GM12891 (cell line): ENCODE measurements at regions not wholly inside any gene's neighbourhood (a gene's known extent, or its start where the extent isn't known, plus 50 kb on each side); places are given as distances from the start of the nearest gene placed in this dataset.

Experiments used
- DNase-seq: peaks from one replicate; pipeline ENCODE4 v3.0.0; 2011; ENCODE audit warnings: low spot score; ENCODE audit not compliant: insufficient read length
- FAIRE-seq: peaks from 2 replicates; lab custom pipeline; 2011; peaks lifted over from hg19 to GRCh38; lab: Jason Lieb, UNC
- PAX5 ChIP-seq: IDR thresholded peaks from 2 replicates; pipeline ENCODE4 v1.6.1; 2011; ENCODE audit warnings: low read length, moderate library complexity, mild to moderate bottlenecking; ENCODE audit not compliant: insufficient read depth, severe bottlenecking
- POLR2A ChIP-seq: IDR thresholded peaks from 2 replicates; pipeline ENCODE4 v1.6.1; 2011; ENCODE audit warnings: low read depth, low read length, control low read depth
- POLR2AphosphoS5 ChIP-seq: IDR thresholded peaks from 2 replicates; pipeline ENCODE4 v1.6.1; 2011; ENCODE audit warnings: low read depth, low read length, control low read depth
- POU2F2 ChIP-seq: IDR thresholded peaks from 2 replicates; pipeline ENCODE4 v1.6.1; 2011; ENCODE audit warnings: low read depth, mild to moderate bottlenecking, control low read depth, low read length, moderate library complexity
- SPI1 ChIP-seq: IDR thresholded peaks from 2 replicates; pipeline ENCODE4 v1.6.1; 2011; ENCODE audit warnings: low read depth, low read length, control low read depth
- TAF1 ChIP-seq: IDR thresholded peaks from 2 replicates; pipeline ENCODE4 v1.6.1; 2011; ENCODE audit warnings: low read depth, low read length, control low read depth

DNA sequence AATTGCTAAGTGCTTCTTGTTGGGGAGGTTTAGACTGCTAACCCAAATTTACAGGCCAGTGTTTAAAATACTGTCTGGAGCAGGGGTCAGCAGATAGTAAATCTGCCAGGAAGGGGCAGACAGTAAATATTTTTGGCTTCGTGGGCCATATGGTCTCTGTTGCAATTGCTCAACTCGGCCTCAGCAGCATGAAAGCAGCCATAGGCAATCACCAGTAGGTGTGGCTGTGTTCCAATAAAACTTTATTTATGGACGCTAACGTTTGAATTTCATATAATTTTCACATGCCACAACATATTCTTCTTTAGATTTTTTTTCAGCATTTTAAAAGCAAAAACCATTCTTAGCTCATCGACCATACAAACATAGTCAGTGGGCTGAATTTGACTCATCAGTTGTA lies 172.7 kb downstream of the BRINP2 start:
- FAIRE-seq (no peak), DNase-seq (no peak)
- no peak for TF ChIP-seq POLR2AphosphoS5
- TF ChIP-seq TAF1, result no peak
- no peak for TF ChIP-seq POU2F2
- TF ChIP-seq PAX5, result no peak
- no peak for TF ChIP-seq SPI1

- FAIRE-seq (no peak), DNase-seq (no peak)
- no peak for TF ChIP-seq TAF1
- TF ChIP-seq POU2F2, result no peak
- TF ChIP-seq POLR2AphosphoS5, result no peak
- TF ChIP-seq POLR2A, result no peak
- no peak for TF ChIP-seq SPI1
- no peak for TF ChIP-seq PAX5
These were observed 171.0 kb downstream of the BRINP2 start for GRCh38 chr1:177341773-177342172.

- FAIRE-seq (no peak), DNase-seq (no peak)
- TF ChIP-seq TAF1 (no peak), PAX5 (no peak), POLR2AphosphoS5 (no peak), POU2F2 (no peak), POLR2A (no peak), SPI1 (no peak)
These were observed 169.9 kb downstream of the BRINP2 start for GRCh38 chr1:177340601-177341067.

GRCh38 chr1:177338376-177338775 lies 167.6 kb downstream of the BRINP2 start:
- TF ChIP-seq POLR2A, result no peak
- no peak for TF ChIP-seq POU2F2
- TF ChIP-seq SPI1, result no peak
- no peak for TF ChIP-seq POLR2AphosphoS5
- DNase-seq (no peak), FAIRE-seq (no peak)

GRCh38 chr1:177334903-177335302 lies 164.1 kb downstream of the BRINP2 start:
- no peak for DNase-seq
- no peak for FAIRE-seq
- TF ChIP-seq PAX5 (no peak), TAF1 (no peak), POU2F2 (no peak)

DNA sequence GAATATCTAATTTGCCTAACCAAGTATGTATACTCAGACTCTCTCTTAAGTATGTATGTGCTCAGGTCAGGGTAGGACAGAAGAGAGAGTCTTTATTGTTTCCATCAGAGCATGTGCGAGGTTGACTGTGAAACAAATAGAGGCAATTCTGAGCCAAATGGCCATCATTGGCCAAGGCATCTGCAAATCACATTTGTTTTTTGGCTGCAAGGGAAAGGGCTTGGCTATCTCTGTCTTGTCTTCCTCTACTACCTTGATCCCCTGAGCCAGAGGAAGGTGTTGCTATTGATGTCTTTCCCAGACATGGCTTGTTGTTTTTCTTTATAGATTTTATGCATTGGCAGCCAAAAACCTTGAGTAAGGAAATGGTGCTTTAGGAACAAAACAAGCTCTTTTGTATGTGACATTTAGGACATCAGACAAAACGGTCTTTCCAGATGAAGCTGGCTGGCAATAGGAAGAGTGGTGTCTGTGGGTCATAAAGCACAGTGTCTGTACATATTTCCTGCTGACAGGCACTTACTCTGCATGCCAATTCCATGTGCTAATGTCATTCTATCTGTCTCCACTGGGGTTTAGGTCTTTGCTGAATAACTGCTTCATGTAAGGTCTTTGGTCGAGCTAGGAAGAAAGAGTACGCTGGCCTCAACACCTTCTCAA lies 163.3 kb downstream of the BRINP2 start:
- FAIRE-seq, result no peak
- DNase-seq, result no peak

More for the DNA sequence above, 163.3 kb downstream of the BRINP2 start:
- TF ChIP-seq POU2F2 (no peak), PAX5 (no peak), POLR2AphosphoS5 (no peak), POLR2A (no peak)
